Activated CD4-positive, alpha-beta T cell treated with anti-CD3 and anti-CD28 coated beads, Interleukin-2, amount 50 U/mL, for 16 hours (primary cell): ENCODE measurements at regions not wholly inside any gene's neighbourhood (a gene's known extent, or its start where the extent isn't known, plus 50 kb on each side); places are given as distances from the start of the nearest gene placed in this dataset.

ENCODE experiments used
- DNase-seq: peaks from one replicate; pipeline ENCODE4 v3.0.0-alpha.2; 2020

DNA sequence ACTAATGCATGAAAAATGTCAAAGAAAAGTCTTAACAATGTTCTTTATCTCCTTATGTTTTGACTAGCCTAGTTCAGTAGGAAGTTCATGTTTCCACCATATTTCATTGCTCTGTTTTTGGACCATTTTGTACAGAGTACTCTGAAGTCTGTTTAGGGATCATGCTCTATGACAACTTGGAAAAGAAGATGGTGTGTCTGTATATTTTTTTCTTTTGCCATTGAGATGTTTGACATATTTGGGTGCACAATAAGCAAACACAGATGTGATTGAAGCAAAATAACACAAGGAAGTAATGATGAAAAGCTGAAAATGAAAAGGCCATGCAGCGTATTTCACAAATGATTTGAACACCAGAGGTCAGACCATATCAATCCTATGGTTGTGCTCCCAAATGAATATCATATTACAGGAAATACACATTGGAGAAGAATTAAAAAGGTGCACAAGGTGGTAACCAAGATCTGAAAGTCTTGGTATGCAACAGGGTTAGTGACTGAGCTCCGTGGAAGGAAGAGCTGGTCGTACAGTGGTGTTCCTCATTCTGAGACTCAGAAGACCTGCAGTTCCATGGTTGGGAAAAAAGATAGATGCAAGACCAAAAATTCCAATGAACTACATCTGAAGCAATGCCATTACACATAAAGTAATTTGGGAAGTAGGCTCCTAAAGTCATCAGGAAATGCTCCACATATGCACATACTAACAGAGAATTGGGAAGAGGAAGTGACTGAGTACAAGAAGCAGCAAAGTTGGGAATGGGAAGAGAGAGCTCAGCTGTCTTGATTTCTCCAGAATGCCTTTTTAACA, 463.5 kb downstream of the LMO4 start:
- no peak for DNase-seq

GRCh38 chr1:87794788-87795614, 466.3 kb downstream of the LMO4 start:
- DNase-seq = no peak

GRCh38 chr1:87795615-87796337, 467.1 kb downstream of the LMO4 start:
- DNase-seq = no peak

DNA sequence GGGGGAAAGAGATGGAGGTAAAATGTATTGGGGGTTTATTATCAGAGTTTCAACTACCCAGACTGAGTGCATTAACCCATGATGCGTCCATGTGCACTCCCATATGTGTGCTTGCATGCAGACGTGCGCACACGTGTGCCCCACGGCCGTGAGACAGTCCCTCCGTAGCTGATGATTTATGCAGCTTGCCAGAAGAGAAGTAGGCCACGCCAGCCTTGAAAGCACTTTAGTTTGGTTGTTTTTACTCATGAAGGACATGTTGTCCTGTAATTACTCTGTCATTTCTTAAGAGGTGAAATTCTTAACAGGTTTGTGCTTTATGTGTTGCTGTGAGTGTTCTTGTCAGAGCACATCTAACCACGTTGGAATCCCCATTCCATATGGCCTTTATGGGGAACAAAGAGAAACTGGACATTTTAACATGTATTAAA, 467.8 kb downstream of the LMO4 start:
- DNase-seq = no peak

DNA sequence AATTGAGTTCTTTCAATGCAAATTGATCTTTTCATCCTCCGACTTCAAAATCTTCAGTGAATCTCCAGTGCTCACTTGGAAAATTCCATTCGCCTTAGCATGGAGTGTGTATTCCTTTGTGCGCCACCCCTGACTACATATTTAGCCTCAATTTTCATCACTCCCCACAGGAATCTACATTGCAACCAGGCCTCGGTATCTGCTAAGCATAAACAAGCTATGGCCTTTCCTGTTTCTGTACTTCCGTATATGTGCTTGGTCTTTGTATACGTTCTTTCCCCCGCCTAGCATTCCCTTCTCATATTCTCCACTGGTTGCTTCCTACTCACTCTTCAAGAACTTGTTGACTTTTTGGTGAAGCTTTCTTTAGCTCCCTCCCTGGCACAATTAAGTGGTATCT, 470.8 kb downstream of the LMO4 start:
- DNase-seq = no peak

- no peak for DNase-seq
Measured at GRCh38 chr1:87800006-87800405, 471.3 kb downstream of the LMO4 start.

GRCh38 chr1:87803375-87803774, 474.7 kb downstream of the LMO4 start:
- DNase-seq = no peak

GRCh38 chr1:87804128-87804527, 475.4 kb downstream of the LMO4 start:
- no peak for DNase-seq

DNA sequence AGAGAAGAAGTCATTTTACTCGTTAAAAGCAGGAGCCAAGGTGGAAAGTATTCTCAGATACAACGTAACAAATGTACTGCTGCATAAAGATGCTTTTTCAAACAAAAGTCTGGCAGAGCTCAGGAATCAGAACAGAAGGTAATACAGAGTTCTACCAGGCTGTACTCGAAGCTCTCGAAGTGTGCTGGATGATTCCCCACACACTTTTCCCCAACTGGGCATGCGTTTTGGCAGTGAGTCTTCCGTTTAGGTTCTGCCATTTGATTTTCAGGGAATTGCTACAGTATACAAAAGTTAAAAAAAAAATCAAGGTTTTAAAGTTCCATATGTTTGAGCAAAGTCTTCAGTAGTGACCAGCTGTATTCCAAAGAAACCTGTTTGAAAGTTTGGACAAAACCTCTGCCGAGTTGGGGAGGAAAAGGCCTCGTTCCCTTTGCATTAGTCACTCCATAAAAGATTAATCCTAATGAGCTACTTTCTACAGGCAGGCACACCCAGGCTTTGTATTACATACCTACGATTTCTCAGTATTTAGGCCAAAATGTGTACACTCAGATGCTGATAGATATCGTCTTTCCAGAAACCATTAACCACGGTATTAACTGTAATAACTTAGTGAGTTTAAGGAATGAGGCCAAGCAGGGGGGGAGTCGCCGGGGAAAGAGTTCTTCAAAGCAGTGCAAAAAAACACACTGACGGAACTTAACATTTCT, 477.1 kb downstream of the LMO4 start:
- no peak for DNase-seq

DNA sequence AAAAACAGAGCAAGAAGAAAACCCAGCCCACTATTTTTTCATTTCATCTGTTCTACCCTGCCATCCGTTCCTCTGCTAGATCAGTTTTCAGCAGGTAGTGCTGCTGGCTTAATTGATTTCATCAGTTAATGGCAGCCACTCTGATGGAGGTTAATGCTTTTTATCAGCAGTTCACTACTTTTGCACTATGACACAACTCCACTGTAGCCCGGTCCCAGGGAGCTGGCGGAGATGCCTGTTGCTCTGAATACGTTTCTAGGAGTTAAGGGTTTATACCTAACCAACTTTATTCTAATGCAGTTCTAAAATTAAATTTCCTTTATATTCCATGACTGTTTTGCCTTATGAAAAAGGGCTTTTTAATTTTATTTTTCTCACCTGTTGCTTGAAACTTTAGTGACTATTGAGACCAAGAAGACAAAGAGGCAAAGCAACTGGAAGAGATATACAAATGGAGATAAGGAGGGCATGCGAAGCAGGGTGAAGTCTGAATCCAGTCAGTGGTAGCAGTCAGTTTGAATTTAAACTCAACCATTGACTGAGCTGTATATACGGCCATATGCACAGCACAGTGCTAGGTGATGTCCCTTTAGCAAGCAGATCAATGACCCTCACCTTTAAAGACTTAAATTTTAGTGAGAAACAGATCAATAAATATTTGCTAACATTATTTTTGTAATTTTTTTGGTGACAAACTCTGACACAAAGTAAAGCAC, 477.9 kb downstream of the LMO4 start:
- DNase-seq = no peak

GRCh38 chr1:87810166-87810565, 481.5 kb downstream of the LMO4 start:
- no peak for DNase-seq

DNA sequence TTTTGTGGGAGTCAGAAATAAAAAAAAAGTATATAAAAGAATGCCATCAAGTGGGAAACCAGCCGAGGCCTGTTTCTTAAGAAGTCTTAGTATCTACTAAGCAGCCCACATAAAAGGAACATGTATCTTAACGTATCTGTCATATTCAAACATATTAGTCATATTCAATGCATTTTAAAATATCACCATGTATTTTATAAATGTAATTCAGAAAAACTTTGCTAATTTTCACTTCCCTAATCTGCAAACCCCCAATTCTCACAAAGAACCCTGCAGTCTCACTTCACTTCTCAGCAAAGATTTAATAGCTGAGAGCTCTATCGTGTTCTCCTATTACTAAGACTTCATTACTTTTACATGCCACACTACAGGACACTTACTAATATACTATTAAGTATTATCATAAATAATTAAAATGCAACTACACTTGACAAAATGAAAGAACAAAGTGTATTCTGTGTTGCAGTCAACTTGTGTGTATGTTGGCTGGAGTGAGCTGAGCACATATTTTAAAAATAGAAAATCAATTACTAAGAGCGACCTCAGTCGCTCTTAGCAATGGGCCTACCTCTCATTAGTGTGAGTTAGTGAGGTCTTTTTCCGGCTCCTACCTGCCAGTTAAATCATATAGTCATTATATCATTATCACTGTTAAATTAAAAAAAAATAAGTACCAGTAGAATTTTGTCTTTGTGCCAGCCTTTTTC, 484.3 kb downstream of the LMO4 start:
- DNase-seq = no peak

DNA sequence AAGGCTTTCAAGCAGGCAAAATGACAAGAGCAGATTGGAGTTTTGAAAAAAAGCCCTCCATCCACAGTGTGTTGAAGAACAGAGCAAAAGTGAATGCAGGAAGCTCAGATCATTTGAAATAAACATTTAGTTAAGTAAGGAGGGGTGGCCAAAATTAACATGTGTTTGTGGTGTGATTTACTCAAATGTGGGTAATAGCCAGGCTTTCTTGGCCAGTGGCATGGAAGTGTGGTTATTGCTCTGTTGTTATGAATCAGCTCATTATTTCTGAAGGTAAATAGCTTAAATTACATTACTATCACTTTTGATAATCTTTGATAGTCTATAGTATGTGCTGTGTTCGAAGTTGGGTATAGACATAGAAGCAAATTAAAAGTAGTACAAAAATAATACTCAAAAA, 485.9 kb downstream of the LMO4 start:
- no peak for DNase-seq

DNA sequence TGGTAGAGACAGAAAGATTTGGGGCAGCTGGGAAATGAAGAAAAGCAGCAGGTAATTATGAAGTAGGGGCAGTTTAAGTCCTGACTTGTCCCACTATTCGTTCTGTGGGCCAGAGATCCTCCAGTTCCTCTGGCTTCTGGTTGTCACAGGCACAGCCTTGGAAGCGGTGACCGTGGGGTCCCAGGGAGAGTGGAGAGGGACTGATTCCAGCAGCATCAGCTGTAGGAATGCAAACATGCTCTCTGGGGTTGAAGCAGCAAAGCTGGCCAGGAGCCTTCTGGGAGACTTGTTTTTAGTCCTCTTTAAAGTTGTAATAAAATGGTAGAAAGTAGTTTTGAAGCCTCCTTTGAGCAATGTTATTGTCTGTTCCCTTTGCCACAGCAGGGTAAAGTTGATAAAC, 488.0 kb downstream of the LMO4 start:
- no peak for DNase-seq

DNA sequence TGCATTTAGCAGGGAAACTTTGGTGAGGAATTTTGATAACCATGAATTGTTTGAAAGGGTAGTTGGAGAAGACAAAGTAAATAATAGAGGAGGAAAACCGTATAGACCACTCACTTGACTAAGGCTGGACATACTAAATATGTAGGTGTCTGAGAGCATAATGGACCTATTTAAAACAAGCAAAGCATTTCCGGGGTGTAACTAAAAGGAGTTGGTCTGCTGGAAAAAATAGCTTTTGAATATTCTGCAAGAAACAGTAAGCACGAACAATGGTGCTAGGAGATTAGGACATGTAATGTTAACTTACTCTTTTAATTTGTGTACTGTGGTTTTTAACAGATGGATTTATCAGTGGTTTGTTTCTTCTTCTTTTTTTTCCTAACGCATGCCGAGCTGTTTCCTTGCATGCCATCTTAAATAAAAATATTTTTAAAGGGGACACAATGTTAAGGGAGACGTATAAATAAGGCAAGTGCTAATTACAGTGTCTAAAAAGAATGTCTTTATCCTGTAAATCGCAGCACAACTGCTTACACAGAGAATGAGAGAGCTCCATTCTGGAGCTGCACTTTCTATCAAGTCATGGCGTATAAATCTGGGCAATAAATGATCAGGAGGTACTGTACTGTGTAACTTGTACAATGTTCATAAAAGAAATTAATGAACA, 492.1 kb downstream of the LMO4 start:
- DNase-seq = no peak

GRCh38 chr1:87821335-87821697, 492.6 kb downstream of the LMO4 start:
- no peak for DNase-seq

- DNase-seq = peak; percentile 6
Measured at GRCh38 chr1:87826681-87827251, 498.1 kb downstream of the LMO4 start.

GRCh38 chr1:87829360-87829759, 500.7 kb downstream of the LMO4 start:
- no peak for DNase-seq

GRCh38 chr1:87830432-87830978, 501.8 kb downstream of the LMO4 start:
- DNase-seq = no peak

- DNase-seq = no peak
Measured at GRCh38 chr1:87833166-87833565, 504.5 kb downstream of the LMO4 start.
